WTC11 (cell line): ENCODE measurements at regions not wholly inside any gene's neighbourhood (a gene's known extent, or its start where the extent isn't known, plus 50 kb on each side); places are given as distances from the start of the nearest gene placed in this dataset.

ENCODE experiments used
- ATAC-seq: fragments of 200-7000 bp; cut with Tn5 transposase; 2 replicates; pipeline ENCODE4 v1.10.0; 2021; ENCODE audit warnings: mild to moderate bottlenecking, moderate library complexity
- CTCF ChIA-PET: fragments of 300-600 bp; sonication (Branson Sonifier 250); formaldehyde crosslinking; loops from one replicate; lab custom pipeline; 2021; ENCODE audit warnings: antibody characterized with exemption; lab: Charles Lee
- POLR2A ChIA-PET: fragments of 350-600 bp; sonication (Branson Sonifier 250); formaldehyde crosslinking; loops from one replicate; lab custom pipeline; 2021; ENCODE audit warnings: antibody characterized with exemption; lab: Charles Lee
- DNase-seq: peaks from one replicate; pipeline ENCODE4 v3.0.0; 2021; ENCODE audit warnings: low spot score
- H3K27ac Mint-ChIP-seq: 2 replicates; pipeline ENCODE4 v1.8.0; 2021; ENCODE audit warnings: mixed read lengths
- H3K27me3 Mint-ChIP-seq: 2 replicates; pipeline ENCODE4 v1.8.0; 2021; ENCODE audit warnings: low read depth, mild to moderate bottlenecking, moderate library complexity, mixed read lengths
- H3K36me3 Mint-ChIP-seq: 2 replicates; pipeline ENCODE4 v1.8.0; 2021; ENCODE audit warnings: mixed read lengths
- H3K4me1 Mint-ChIP-seq: 2 replicates; pipeline ENCODE4 v1.8.0; 2022; ENCODE audit warnings: mixed read lengths
- H3K4me3 Mint-ChIP-seq: 2 replicates; pipeline ENCODE4 v1.8.0; 2021; ENCODE audit warnings: mild to moderate bottlenecking, moderate library complexity, mixed read lengths
- H3K9me3 Mint-ChIP-seq: 2 replicates; pipeline ENCODE4 v1.8.0; 2021; ENCODE audit warnings: mixed read lengths
- AFF4 ChIP-seq: sonication (generic); formaldehyde crosslinking; IDR thresholded peaks from 2 replicates; pipeline ENCODE4 v1.8.1; 2023; ENCODE audit warnings: mild to moderate bottlenecking, missing genetic modification reagents, borderline replicate concordance
- ATF1 ChIP-seq: sonication (generic); formaldehyde crosslinking; IDR thresholded peaks from 2 replicates; pipeline ENCODE4 v1.8.1; 2023; ENCODE audit warnings: mild to moderate bottlenecking, moderate library complexity, missing genetic modification reagents
- ATF2 ChIP-seq: sonication (generic); formaldehyde crosslinking; IDR thresholded peaks from 2 replicates; pipeline ENCODE4 v1.8.1; 2022; ENCODE audit warnings: low read depth, missing genetic modification reagents, borderline replicate concordance
- ATF3 ChIP-seq: sonication (generic); formaldehyde crosslinking; conservative IDR thresholded peaks from 2 replicates; pipeline ENCODE4 v1.8.1; 2022; ENCODE audit warnings: mild to moderate bottlenecking, missing genetic modification reagents
- CBFB ChIP-seq: sonication (generic); formaldehyde crosslinking; IDR thresholded peaks from 2 replicates; pipeline ENCODE4 v1.8.1; 2022; ENCODE audit warnings: mild to moderate bottlenecking, low read depth, missing genetic modification reagents
- CREM ChIP-seq: sonication (generic); formaldehyde crosslinking; IDR thresholded peaks from 2 replicates; pipeline ENCODE4 v1.8.1; 2022; ENCODE audit warnings: mild to moderate bottlenecking, missing genetic modification reagents, moderate library complexity
- E2F4 ChIP-seq: sonication (generic); formaldehyde crosslinking; IDR thresholded peaks from 2 replicates; pipeline ENCODE4 v1.8.1; 2022; ENCODE audit warnings: low read depth, mild to moderate bottlenecking, moderate library complexity, missing genetic modification reagents, borderline replicate concordance
- ELF4 ChIP-seq: sonication (generic); formaldehyde crosslinking; IDR thresholded peaks from 2 replicates; pipeline ENCODE4 v1.8.1; 2022; ENCODE audit warnings: low read depth, mild to moderate bottlenecking, moderate library complexity, missing genetic modification reagents
- HMGA2 ChIP-seq: fragments of 250-450 bp; sonication (Bioruptor Pico); IDR thresholded peaks from 2 replicates; pipeline ENCODE4 v1.4.0; 2021; ENCODE audit warnings: mild to moderate bottlenecking, moderate library complexity
- HMGXB4 ChIP-seq: sonication (generic); formaldehyde crosslinking; IDR thresholded peaks from 2 replicates; pipeline ENCODE4 v1.8.1; 2023; ENCODE audit warnings: mild to moderate bottlenecking, moderate library complexity, missing genetic modification reagents
- JUN ChIP-seq: sonication (generic); formaldehyde crosslinking; IDR thresholded peaks from 2 replicates; pipeline ENCODE4 v1.8.0; 2023; ENCODE audit warnings: mild to moderate bottlenecking, missing genetic modification reagents
- MLX ChIP-seq: sonication (generic); formaldehyde crosslinking; IDR thresholded peaks from 2 replicates; pipeline ENCODE4 v1.8.1; 2023; ENCODE audit warnings: mild to moderate bottlenecking, missing genetic modification reagents, moderate library complexity
- MYBL2 ChIP-seq: sonication (generic); formaldehyde crosslinking; IDR thresholded peaks from 2 replicates; pipeline ENCODE4 v1.8.1; 2023; ENCODE audit warnings: mild to moderate bottlenecking, moderate library complexity, missing genetic modification reagents
- NR2C2 ChIP-seq: sonication (generic); formaldehyde crosslinking; IDR thresholded peaks from 2 replicates; pipeline ENCODE4 v1.8.0; 2022; ENCODE audit warnings: mild to moderate bottlenecking, missing genetic modification reagents
- NR3C1 ChIP-seq: sonication (generic); formaldehyde crosslinking; conservative IDR thresholded peaks from 2 replicates; pipeline ENCODE4 v1.8.1; 2023; ENCODE audit warnings: low read depth, mild to moderate bottlenecking, missing genetic modification reagents
- PRRX2 ChIP-seq: fragments of 250-450 bp; sonication (Bioruptor Pico); IDR thresholded peaks from 2 replicates; pipeline ENCODE4 v1.8.0; 2021; ENCODE audit warnings: mild to moderate bottlenecking
- SMAD4 ChIP-seq: sonication (generic); formaldehyde crosslinking; IDR thresholded peaks from 2 replicates; pipeline ENCODE4 v1.8.0; 2022; ENCODE audit warnings: mild to moderate bottlenecking, missing genetic modification reagents
- TEAD4 ChIP-seq: sonication (generic); formaldehyde crosslinking; IDR thresholded peaks from 2 replicates; pipeline ENCODE4 v1.8.0; 2022; ENCODE audit warnings: mild to moderate bottlenecking, missing genetic modification reagents
- USF2 ChIP-seq: sonication (generic); formaldehyde crosslinking; IDR thresholded peaks from 2 replicates; pipeline ENCODE4 v1.8.1; 2023; ENCODE audit warnings: mild to moderate bottlenecking, missing genetic modification reagents, moderate library complexity
- ZBTB43 ChIP-seq: sonication (generic); formaldehyde crosslinking; IDR thresholded peaks from 2 replicates; pipeline ENCODE4 v1.8.1; 2023; ENCODE audit warnings: mild to moderate bottlenecking, missing genetic modification reagents
- ZNF138 ChIP-seq: sonication (generic); formaldehyde crosslinking; conservative IDR thresholded peaks from 2 replicates; pipeline ENCODE4 v1.8.1; 2022; ENCODE audit warnings: mild to moderate bottlenecking, moderate library complexity, missing genetic modification reagents
- ZNF232 ChIP-seq: sonication (generic); formaldehyde crosslinking; IDR thresholded peaks from 2 replicates; pipeline ENCODE4 v1.8.0; 2022; ENCODE audit warnings: mild to moderate bottlenecking, missing genetic modification reagents
- ZNF396 ChIP-seq: fragments of 250-450 bp; sonication (Bioruptor Pico); IDR thresholded peaks from 2 replicates; pipeline ENCODE4 v1.8.0; 2021; ENCODE audit warnings: mild to moderate bottlenecking, moderate library complexity, borderline replicate concordance
- ZNF425 ChIP-seq: fragments of 250-450 bp; sonication (Bioruptor Pico); conservative IDR thresholded peaks from 2 replicates; pipeline ENCODE4 v1.9.0; 2021; ENCODE audit warnings: mild to moderate bottlenecking

- no peak for TF ChIP-seq CBFB (CRISPR knock-in tag)
- no peak for TF ChIP-seq USF2
- TF ChIP-seq ZNF138 (CRISPR knock-in tag) = no peak
- no peak for TF ChIP-seq ELF4 (CRISPR knock-in tag)
- no peak for TF ChIP-seq JUN (CRISPR knock-in tag)
- no peak for TF ChIP-seq ATF3 (CRISPR knock-in tag)
- TF ChIP-seq HMGA2 = no peak
- no peak for TF ChIP-seq PRRX2 (CRISPR knock-in tag)
- no peak for TF ChIP-seq ZNF232 (CRISPR knock-in tag)
- TF ChIP-seq SMAD4 (CRISPR knock-in tag) = no peak
- no peak for TF ChIP-seq NR2C2 (CRISPR knock-in tag)
- TF ChIP-seq, all 79 proteins: peak for 0
Measured at GRCh38 chr5:89471541-89471940, 588.6 kb upstream of the MEF2C start (continued).

GRCh38 chr5:89471115-89471514, 588.1 kb upstream of the MEF2C start:
- Mint-ChIP-seq H3K4me3 (no peak overlapping the region), H3K36me3 (no peaks in the 10 kb centered on the region), H3K27ac (no peak overlapping the region), H3K27me3 (no peaks in the 10 kb centered on the region), H3K4me1 (no peaks in the 10 kb centered on the region), H3K9me3 (no peaks in the 10 kb centered on the region)
- no peak for ATAC-seq
- ChIA-PET POLR2A (no interaction called here), CTCF (no interaction called here)
- DNase-seq = no peak
- TF ChIP-seq CBFB (CRISPR knock-in tag) (no peak), ATF2 (CRISPR knock-in tag) (no peak), CREM (CRISPR knock-in tag) (no peak), MLX (no peak), ZNF425 (CRISPR knock-in tag) (no peak), ZNF396 (CRISPR knock-in tag) (no peak), ATF1 (CRISPR knock-in tag) (no peak), NR3C1 (CRISPR knock-in tag) (no peak), JUN (CRISPR knock-in tag) (no peak), HMGXB4 (CRISPR knock-in tag) (no peak), MYBL2 (CRISPR knock-in tag) (no peak), E2F4 (CRISPR knock-in tag) (no peak), ZBTB43 (CRISPR knock-in tag) (no peak), AFF4 (CRISPR knock-in tag) (no peak), TEAD4 (no peak)
